Activated naive CD4-positive, alpha-beta T cell treated with anti-CD3 and anti-CD28 coated beads, Interleukin-2, amount 50 U/mL, for 24 hours (primary cell): ENCODE measurements at regions not wholly inside any gene's neighbourhood (a gene's known extent, or its start where the extent isn't known, plus 50 kb on each side); places are given as distances from the start of the nearest gene placed in this dataset.

Experiments used
- H3K27ac Mint-ChIP-seq: one replicate; pipeline ENCODE4 v1.8.0; 2021; ENCODE audit warnings: mild to moderate bottlenecking, mixed read lengths
- H3K27me3 Mint-ChIP-seq: one replicate; pipeline ENCODE4 v1.8.0; 2021; ENCODE audit warnings: mixed read lengths
- H3K36me3 Mint-ChIP-seq: one replicate; pipeline ENCODE4 v1.8.0; 2021; ENCODE audit warnings: mixed read lengths
- H3K4me1 Mint-ChIP-seq: one replicate; pipeline ENCODE4 v1.8.0; 2021; ENCODE audit warnings: mixed read lengths
- H3K4me3 Mint-ChIP-seq: one replicate; pipeline ENCODE4 v1.8.0; 2021; ENCODE audit warnings: mild to moderate bottlenecking, mixed read lengths
- H3K9me3 Mint-ChIP-seq: one replicate; pipeline ENCODE4 v1.8.0; 2021; ENCODE audit warnings: mixed read lengths

DNA sequence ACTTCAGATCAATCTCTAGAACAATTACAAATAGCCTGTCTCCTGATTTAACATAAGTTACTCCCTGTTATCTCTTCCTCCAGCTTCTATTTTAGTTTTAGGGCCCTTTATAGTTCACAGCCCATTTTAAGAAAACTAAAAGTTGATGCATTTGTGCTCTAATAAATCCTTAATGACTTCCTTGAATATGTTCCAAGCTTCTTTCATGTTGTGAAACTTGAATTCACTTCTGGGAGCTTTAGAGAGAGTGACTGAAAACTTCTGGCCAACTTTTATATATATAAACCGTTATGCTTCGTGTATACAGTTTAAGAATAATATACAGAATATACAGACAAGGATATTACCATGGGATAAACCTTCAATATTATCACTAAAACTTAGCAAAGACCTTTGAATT lies 366.8 kb downstream of the TBC1D4 start:
- H3K27ac Mint-ChIP-seq, result no peak overlapping the region
- peaks cover 5% of the 10 kb centered on the region for H3K36me3 Mint-ChIP-seq
- no peaks in the 10 kb centered on the region for H3K4me1 Mint-ChIP-seq
- peaks cover 12% of the 10 kb centered on the region for H3K27me3 Mint-ChIP-seq
- no peak overlapping the region for H3K4me3 Mint-ChIP-seq
- H3K9me3 Mint-ChIP-seq, result peaks cover 4% of the 10 kb centered on the region

DNA sequence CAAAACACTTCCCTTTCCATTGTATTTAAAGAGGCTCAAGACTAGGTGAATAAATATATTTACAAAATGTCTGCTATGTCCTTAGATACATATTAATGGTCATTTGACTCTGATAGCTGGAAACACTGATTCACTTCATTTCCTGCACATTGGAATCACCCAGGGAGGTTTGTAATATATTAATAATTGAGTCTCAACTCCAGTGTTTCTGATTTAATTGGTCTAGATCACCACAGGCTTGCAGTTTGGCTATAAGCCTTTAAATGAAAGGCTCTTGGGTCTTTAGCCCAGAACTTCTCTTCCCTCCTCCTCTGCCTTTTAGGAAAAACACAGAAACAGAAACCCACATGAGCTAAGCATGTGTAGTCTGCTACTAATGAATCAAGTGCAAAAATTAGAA lies 378.0 kb downstream of the TBC1D4 start:
- Mint-ChIP-seq H3K4me1 (no peaks in the 10 kb centered on the region), H3K27me3 (peaks cover 20% of the 10 kb centered on the region), H3K4me3 (no peak overlapping the region), H3K36me3 (no peaks in the 10 kb centered on the region), H3K9me3 (peaks cover 5% of the 10 kb centered on the region), H3K27ac (no peak overlapping the region)

DNA sequence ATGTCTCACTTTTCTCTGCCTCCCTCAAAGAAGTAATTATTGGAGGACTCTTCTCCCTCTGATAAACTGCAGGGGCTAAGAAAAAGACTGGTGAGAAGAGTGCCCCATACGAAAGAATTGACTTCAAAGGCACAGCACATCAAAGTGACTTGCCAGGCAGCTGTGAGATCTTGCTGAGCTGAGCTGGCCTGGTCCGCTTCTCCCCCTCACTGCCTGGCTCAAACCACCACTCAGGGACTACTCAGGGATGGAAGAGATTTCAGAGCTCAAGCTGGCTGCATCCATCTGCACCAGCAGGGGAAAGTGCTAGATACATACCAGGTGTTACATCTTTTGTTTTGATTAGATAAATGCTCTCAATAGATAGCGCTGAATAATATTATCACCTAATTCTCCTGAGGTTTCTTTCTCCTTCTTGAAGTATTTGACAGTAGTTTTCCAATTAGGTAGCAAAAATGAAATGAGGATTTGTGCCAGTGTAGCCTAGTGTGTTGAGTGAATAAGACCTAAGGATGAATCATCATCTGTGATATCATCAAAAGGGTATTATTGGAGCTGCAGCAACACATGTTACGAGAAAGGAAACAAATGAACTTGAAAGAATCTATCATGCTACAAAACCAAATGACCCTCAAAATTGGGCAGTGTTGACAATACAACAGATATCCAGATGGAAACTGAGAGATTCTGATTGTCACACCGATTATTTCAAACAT lies 379.8 kb downstream of the TBC1D4 start:
- Mint-ChIP-seq H3K27me3 (peaks cover 14% of the 10 kb centered on the region), H3K4me3 (no peak overlapping the region), H3K27ac (no peak overlapping the region), H3K4me1 (no peaks in the 10 kb centered on the region), H3K9me3 (no peaks in the 10 kb centered on the region), H3K36me3 (no peaks in the 10 kb centered on the region)

GRCh38 chr13:75101348-75101747 lies 380.6 kb downstream of the TBC1D4 start:
- no peaks in the 10 kb centered on the region for H3K36me3 Mint-ChIP-seq
- no peaks in the 10 kb centered on the region for H3K9me3 Mint-ChIP-seq
- no peaks in the 10 kb centered on the region for H3K4me1 Mint-ChIP-seq
- peaks cover 14% of the 10 kb centered on the region for H3K27me3 Mint-ChIP-seq
- H3K27ac Mint-ChIP-seq, result no peak overlapping the region
- H3K4me3 Mint-ChIP-seq, result no peak overlapping the region

DNA sequence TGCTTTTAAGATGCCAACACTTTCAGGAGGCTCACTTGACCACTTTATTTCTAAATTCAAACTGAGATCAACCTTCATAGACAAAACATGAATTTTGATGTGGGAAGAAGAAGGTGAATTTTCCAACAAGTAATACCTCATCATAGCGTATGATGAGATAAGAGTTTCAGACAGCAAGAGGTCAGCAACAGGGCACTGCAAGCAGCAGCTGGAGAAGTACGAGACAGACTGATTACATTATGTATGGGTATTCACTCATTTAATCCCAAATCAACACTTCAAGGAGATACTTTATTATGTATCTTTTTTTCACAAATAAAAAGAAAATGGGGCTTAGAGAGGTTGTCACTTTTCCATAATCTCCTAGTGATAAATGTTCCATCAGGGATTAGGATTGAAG lies 389.8 kb downstream of the TBC1D4 start:
- Mint-ChIP-seq H3K27ac (no peak overlapping the region), H3K4me3 (no peak overlapping the region), H3K9me3 (no peaks in the 10 kb centered on the region), H3K36me3 (no peaks in the 10 kb centered on the region), H3K27me3 (no peaks in the 10 kb centered on the region), H3K4me1 (no peaks in the 10 kb centered on the region)

DNA sequence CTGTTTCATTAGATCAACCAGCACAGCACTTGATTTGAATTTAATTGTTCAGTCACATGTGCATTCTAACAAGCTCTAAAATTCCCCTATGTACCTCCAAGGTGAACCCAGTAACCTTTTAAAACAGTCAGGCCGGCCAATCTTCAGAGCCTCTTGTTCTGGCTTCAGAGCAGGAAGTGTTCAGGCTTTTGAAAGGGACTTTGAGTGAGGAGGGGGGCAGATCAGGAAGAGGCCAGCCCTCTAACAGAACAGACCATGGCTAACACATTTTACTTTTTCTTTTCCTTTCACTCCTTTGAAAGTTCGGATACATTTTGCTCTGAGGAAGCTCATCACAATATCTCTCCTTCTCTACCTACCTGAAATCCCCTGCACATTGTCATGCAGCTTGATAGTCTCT lies 390.3 kb downstream of the TBC1D4 start:
- Mint-ChIP-seq H3K27me3 (no peaks in the 10 kb centered on the region), H3K27ac (no peak overlapping the region), H3K36me3 (no peaks in the 10 kb centered on the region), H3K4me1 (no peaks in the 10 kb centered on the region), H3K9me3 (no peaks in the 10 kb centered on the region), H3K4me3 (no peak overlapping the region)

DNA sequence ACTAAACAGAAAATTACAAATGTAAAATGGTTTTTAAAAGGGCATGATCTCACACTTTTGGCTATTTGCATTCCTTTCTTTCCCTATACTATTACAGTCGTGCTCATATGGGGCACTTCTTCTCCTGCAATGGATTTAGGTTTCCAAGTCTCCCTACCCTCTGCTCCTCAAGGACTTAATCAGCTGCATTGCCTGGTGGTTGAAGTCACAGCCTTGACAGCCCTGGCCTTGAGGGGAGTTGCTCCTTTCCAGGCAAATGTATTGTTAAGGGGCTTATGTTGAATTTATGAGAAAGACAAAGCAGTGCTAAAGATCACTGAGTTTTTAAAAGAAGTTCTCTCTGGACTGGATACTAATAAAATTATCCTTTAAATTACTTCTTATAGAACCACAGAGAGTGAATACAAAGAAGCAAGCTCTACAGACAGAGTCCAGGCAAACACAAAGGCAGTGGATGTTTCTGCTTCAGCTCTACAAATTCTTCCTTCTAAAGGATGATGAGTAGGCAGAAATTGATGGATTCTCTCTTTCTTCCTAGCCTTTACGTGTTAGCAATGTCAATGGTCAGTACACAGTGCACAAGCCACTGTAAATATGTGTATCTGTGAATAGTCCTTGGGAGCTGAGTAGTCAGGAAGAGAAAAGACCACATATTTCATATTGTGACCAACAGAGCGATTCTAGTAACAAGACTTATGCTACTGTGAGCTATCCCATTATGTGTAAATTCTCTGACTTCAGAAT lies 390.9 kb downstream of the TBC1D4 start:
- Mint-ChIP-seq H3K4me3 (no peak overlapping the region), H3K9me3 (no peaks in the 10 kb centered on the region), H3K27me3 (peaks cover 1% of the 10 kb centered on the region), H3K36me3 (no peaks in the 10 kb centered on the region), H3K27ac (no peak overlapping the region), H3K4me1 (no peaks in the 10 kb centered on the region)

GRCh38 chr13:75088915-75089314 lies 393.1 kb downstream of the TBC1D4 start:
- Mint-ChIP-seq H3K36me3 (no peaks in the 10 kb centered on the region), H3K9me3 (no peaks in the 10 kb centered on the region), H3K27me3 (peaks cover 1% of the 10 kb centered on the region), H3K4me3 (no peak overlapping the region), H3K27ac (no peak overlapping the region), H3K4me1 (no peaks in the 10 kb centered on the region)

- Mint-ChIP-seq H3K4me1 (no peaks in the 10 kb centered on the region), H3K36me3 (no peaks in the 10 kb centered on the region), H3K9me3 (no peaks in the 10 kb centered on the region), H3K27ac (no peak overlapping the region), H3K4me3 (no peak overlapping the region), H3K27me3 (peaks cover 23% of the 10 kb centered on the region)
Measured at GRCh38 chr13:75079226-75079625, 402.7 kb downstream of the TBC1D4 start.

DNA sequence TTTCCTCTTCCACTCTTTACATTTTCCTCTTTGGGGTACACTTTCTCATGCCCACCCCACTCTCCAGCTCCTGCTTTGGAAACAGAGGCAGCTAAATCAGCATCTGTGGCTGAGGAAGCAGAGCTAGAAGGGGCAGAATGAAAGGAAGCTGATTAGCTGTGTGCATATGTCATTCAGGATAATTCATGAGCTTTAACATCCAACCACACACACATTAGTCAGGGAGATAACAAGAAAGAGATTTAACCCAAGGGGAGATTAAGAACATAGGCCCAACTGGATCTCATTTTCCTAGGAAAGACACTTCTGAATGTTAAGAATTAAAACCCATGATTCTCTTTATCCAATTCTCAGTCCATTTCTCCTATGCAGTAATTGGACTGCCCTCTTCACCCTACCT lies 405.5 kb downstream of the TBC1D4 start:
- Mint-ChIP-seq H3K27ac (no peak overlapping the region), H3K36me3 (no peaks in the 10 kb centered on the region), H3K4me3 (no peak overlapping the region), H3K4me1 (no peaks in the 10 kb centered on the region), H3K9me3 (no peaks in the 10 kb centered on the region), H3K27me3 (peaks cover 19% of the 10 kb centered on the region)

DNA sequence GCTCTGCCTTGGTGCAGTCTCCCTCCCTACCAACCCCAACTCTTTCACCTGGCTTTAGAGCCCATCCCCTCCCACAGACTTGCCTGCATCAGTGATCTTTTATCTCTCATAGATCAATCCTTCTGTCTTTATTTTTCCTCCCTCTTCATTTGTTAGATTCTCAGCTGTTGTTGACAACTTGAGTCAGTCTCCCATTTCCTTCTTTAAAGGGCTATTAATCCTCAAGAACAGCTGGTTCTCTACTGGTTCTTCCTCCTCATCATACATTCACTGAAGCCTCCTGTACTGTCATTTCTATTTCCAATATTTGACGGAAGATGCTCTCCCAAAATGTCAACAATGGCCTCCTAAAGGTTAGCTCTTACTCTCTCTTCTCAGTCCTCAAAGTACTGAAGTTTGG lies 408.2 kb downstream of the TBC1D4 start:
- Mint-ChIP-seq H3K36me3 (no peaks in the 10 kb centered on the region), H3K27me3 (peaks cover 17% of the 10 kb centered on the region), H3K9me3 (no peaks in the 10 kb centered on the region), H3K4me3 (no peak overlapping the region), H3K27ac (no peak overlapping the region), H3K4me1 (no peaks in the 10 kb centered on the region)

DNA sequence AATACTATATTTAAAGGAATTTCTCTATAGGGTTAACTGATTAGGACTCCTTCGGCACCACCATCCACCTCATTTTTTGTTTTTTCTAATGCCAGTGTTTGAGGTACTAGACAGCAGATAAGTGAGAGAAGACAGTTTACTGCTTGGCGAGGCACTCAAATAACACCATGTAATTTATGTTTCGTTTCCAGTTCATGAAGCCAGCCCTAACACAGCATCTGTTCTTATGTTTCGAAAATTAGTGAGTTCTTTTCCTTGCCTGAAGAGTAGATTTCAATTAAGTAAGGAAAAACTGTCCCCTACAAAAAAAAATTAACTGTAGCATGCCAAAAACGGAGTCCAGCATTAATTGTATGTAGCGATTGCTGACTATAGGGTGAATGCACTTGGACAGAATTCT lies 409.1 kb downstream of the TBC1D4 start:
- H3K27me3 Mint-ChIP-seq, result peaks cover 11% of the 10 kb centered on the region
- H3K36me3 Mint-ChIP-seq, result no peaks in the 10 kb centered on the region
- H3K9me3 Mint-ChIP-seq, result no peaks in the 10 kb centered on the region
- H3K4me1 Mint-ChIP-seq, result no peaks in the 10 kb centered on the region
- H3K4me3 Mint-ChIP-seq, result no peak overlapping the region
- no peak overlapping the region for H3K27ac Mint-ChIP-seq

GRCh38 chr13:75072368-75072767 lies 409.6 kb downstream of the TBC1D4 start:
- Mint-ChIP-seq H3K27me3 (peaks cover 11% of the 10 kb centered on the region), H3K27ac (no peak overlapping the region), H3K4me1 (no peaks in the 10 kb centered on the region), H3K9me3 (no peaks in the 10 kb centered on the region), H3K36me3 (no peaks in the 10 kb centered on the region), H3K4me3 (no peak overlapping the region)

- Mint-ChIP-seq H3K36me3 (no peaks in the 10 kb centered on the region), H3K9me3 (no peaks in the 10 kb centered on the region), H3K27ac (no peak overlapping the region), H3K4me1 (no peaks in the 10 kb centered on the region), H3K4me3 (no peak overlapping the region), H3K27me3 (peaks cover 9% of the 10 kb centered on the region)
Measured at GRCh38 chr13:75071796-75072195, 410.2 kb downstream of the TBC1D4 start.

DNA sequence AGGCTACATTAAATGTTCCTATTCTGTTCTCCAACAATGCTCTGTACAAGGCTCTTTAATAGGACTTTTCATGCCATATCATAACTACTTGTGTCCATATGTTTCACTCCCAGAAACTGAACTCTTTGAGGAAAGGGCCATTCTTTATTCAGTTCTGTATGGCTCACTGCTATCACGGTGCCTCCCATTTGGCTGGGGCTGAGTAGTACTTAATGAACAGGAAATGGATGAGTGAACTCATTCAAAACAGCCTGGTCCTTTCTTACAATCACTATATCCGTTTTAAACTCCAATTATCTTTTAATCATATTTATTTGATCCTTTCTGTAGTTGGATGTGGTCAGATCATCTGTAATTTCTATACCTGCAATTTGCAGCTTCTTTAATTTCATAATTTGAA lies 410.6 kb downstream of the TBC1D4 start:
- Mint-ChIP-seq H3K27ac (no peak overlapping the region), H3K36me3 (no peaks in the 10 kb centered on the region), H3K27me3 (peaks cover 8% of the 10 kb centered on the region), H3K4me1 (no peaks in the 10 kb centered on the region), H3K4me3 (no peak overlapping the region), H3K9me3 (no peaks in the 10 kb centered on the region)

- no peak overlapping the region for H3K27ac Mint-ChIP-seq
Measured at GRCh38 chr13:75061909-75062308, 420.1 kb downstream of the TBC1D4 start.

More at GRCh38 chr13:75061909-75062308, 420.1 kb downstream of the TBC1D4 start:
- H3K4me1 Mint-ChIP-seq, result no peaks in the 10 kb centered on the region
- H3K9me3 Mint-ChIP-seq, result no peaks in the 10 kb centered on the region
- no peaks in the 10 kb centered on the region for H3K27me3 Mint-ChIP-seq
- no peak overlapping the region for H3K4me3 Mint-ChIP-seq
- no peaks in the 10 kb centered on the region for H3K36me3 Mint-ChIP-seq
